WI38 (cell line): ENCODE measurements at regions not wholly inside any gene's neighbourhood (a gene's known extent, or its start where the extent isn't known, plus 50 kb on each side); places are given as distances from the start of the nearest gene placed in this dataset.

Source experiments
- H3K4me3 ChIP-seq: 2 replicates; pipeline ENCODE4 v1.5.1; 2011; ENCODE audit warnings: low read depth, mild to moderate bottlenecking, control low read depth, low read length
- CTCF ChIP-seq: IDR thresholded peaks from 2 replicates; pipeline ENCODE4 v1.5.1; 2012; ENCODE audit warnings: low read depth, mild to moderate bottlenecking, control low read depth, low read length

DNA sequence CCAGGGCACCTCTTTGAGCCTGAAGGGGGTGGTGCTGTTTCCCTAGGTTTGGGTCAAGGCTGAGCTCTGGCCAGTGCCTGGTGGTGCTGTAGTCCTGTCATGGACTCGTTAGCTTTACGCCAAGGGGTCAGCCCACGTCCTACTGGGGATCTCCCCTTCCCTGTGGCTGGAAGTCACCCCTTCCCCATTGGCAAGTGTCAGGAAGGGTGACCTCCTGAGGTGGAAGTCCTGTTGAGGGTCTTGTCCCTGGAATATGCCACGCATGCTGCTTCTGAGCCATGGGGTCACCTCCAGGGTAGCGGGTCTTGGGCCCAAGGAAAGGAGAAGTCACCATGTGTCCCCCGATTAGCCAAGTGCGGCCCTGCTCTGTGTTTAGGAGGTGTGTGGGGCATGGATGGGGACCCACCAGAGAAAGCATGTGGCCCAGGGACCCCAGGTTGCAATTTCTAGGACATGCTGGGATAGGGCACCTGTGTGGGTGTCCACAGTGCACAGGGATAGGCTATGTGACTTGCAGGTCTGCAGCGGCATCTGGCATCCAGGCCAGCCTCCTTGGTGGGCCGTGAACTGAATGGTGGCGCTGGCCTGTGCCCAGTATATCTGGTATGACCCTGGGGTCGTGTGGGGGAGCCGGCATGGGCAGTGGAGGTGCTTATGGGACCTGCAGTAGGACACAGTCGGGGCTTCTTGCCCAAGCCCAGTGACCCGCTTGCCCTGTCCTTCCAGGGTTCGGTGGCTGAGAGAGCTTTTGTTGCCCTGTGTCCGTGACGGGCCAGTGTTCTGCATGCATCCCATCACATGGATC lies 226.7 kb downstream of the SNRPN start:
- no peak overlapping the region for H3K4me3 ChIP-seq
- TF ChIP-seq CTCF, result no peak

DNA sequence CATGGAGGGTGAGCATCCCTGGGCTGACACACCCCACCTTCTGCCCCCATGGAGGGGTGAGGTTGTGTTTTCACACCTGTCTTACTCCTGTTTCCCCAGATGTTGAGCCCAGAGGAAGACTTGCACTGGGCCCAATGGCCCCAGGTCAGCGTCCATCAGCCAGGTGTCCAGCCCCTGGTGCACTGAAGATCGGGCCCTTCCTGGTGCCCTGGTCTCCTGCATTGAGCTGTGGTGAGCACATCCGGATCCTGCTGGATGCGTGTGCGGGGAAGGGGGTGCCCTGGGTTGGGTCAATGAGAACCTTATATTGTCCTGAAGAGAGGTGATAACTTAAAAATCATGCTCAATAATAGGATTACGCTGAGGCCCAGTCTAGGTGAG lies 227.3 kb downstream of the SNRPN start:
- no peak for TF ChIP-seq CTCF
- no peak overlapping the region for H3K4me3 ChIP-seq

DNA sequence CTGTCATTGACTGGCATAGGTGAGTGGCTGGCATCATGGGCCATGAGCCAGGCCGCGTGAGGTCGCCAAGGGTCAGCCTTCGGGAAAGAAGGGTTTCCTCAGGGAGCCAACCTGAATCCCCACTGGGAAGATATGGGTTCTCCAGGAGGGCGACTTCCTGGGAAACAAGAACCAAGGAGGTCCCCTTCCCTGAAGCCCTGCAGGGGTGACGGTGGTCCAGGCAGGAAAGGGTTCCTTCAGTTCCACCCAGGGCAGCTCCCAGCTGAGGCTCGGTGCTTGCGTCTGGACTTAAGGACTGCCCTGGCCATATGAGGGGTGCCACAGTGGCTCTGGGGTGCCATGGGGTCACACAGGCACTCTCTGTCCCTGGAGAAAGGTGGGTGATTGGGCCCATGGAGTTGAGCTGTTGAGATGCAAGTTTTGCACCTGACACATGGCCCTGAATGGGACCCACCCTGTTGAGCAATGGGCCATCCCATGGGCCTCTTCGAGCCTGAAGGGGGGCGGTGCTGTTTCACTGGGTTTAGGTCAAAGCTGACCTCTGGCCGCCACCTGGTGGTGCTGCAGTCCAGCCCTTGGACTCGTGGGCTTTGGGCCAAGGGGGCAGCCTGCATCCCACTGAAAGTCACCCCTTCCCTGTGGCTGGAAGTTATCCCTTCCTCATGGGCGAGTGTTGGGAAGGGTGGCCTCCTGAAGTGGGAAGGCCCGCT lies 228.1 kb downstream of the SNRPN start:
- TF ChIP-seq CTCF, result no peak
- H3K4me3 ChIP-seq, result no peak overlapping the region

DNA sequence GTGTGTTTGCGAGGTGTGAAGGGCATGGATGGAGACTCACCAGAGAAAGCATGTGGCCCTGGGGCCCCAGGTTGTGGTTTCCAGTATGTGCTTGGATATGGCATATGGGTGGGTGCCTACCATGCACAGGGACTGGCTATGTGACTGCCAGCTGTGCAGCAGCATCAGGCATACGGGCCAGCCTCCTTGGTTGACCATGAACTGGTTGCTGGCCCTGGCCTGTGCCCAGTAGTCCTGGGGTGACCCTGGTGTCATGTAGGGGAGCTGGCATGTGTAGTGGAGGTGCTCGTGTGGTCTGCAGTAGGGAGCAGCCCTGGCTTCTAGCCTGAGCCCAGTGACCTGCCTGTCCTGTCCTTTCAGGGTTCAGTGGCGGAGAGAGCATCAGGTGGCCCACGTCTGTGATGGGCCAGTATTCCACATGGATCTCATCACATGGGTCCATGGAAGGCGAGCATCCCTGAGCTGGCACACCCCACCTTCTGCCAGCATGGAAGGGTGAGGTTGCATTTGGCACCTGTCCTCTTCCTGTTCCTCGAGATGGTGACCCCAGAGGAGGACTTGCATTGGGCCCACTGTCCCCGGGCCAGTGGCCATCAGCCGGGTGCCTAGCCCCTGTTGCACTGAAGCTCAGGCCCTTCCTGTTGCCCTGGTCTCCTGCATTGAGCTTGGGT lies 228.9 kb downstream of the SNRPN start:
- H3K4me3 ChIP-seq, result no peak overlapping the region
- no peak for TF ChIP-seq CTCF

DNA sequence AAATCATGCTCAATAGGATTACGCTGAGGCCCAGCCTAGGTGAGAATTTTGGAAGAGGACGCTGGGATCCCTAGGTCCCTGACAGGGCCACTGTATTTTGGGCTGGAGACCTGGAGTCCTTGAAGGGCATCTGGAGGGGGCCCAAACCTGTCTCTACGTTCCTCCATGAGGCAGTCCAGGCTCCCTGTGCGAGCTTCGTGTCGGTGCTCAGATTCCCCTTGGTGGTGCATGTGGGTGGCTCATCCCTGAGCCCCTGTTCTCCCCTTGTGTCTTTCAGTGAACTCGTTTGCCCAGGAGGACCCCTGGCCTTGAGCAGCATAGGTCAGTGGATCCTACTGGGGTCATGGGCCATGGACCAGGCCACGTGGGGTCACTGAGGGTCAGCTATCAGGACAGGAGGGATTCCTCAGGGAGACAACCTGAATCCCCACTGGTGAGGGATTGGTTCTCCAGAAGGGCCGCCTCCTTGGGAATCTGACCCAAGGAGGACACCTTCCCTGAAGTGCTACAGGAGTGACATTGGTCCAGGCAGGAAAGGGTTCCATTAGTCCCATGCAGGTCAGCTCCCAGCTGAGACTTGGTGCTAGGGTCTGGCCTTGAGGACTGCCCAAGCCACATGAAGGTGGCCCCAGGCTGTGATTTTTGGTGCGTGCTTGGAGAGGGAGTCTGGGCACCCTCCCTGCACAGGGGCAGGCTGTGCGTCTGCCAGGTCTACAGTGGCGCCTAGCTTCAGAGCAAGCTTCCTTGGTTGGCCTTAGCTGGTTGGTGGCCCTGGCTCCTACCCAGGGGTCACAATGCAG lies 229.8 kb downstream of the SNRPN start:
- no peak for TF ChIP-seq CTCF

DNA sequence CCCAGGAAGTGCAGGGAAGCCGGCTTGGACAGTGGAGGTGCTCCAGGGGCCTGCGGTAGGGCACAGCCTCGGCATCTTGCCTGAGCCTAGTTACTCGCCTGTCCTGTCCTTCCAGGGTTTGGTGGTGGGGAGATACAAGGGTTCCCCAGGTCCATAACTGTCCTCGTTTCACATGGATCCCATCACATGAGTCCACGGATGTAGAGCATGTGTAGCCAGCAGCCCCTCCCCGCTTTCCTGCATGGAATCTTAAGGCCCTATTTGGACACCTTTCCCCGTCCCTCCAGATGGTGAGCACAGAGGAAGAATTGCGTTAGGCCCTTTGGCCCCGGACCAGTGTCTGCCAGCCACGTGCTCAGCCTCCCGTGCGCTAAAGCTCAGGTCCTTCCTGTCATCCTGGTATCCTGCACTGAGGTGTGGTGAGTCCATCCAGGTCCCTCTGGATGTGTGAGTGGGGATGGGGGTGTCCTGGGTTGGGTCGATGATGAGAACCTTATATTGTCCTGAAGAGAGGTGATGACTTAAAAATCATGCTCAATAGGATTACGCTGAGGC lies 230.4 kb downstream of the SNRPN start:
- TF ChIP-seq CTCF, result no peak
- H3K4me3 ChIP-seq, result no peak overlapping the region

More for the DNA sequence above, 229.8 kb downstream of the SNRPN start:
- H3K4me3 ChIP-seq, result no peak overlapping the region
